Spleen (tissue), 11 donors: ENCODE measurements at regions not wholly inside any gene's neighbourhood (a gene's known extent, or its start where the extent isn't known, plus 50 kb on each side); places are given as distances from the start of the nearest gene placed in this dataset.

Experiments used
- DNase-seq: peaks from one replicate; pipeline ENCODE4 v3.0.0-alpha.2; 2020
- H3K27ac ChIP-seq, 8 donors: fragments of 200-600 bp; sonication (generic) in 7 of 8; 1 replicate in 4 of 8; 2 replicates in 4 of 8; pipeline versions ENCODE4 v1.5.0 to v1.8.0; 2016 to 2021; ENCODE audit warnings: inconsistent platforms in 4 of 8, mild to moderate bottlenecking in 4 of 8, moderate library complexity in 1 of 8
- H3K27me3 ChIP-seq, 7 donors: fragments of 200-600 bp; sonication (generic) in 6 of 7; replicated peaks in 1 of 7; 1 replicate in 4 of 7; 2 replicates in 3 of 7; pipeline versions ENCODE4 v1.5.0 to v1.8.0; 2016 to 2021; ENCODE audit warnings: inconsistent platforms in 3 of 7, mild to moderate bottlenecking in 1 of 7
- H3K36me3 ChIP-seq, 6 donors: fragments of 200-600 bp; sonication (generic) in 5 of 6; 1 replicate in 4 of 6; 2 replicates in 2 of 6; pipeline versions ENCODE4 v1.5.0 to v1.8.0; 2016 to 2021; ENCODE audit warnings: inconsistent platforms in 2 of 6
- H3K4me1 ChIP-seq, 6 donors: fragments of 200-600 bp; sonication (generic) in 5 of 6; 1 replicate in 3 of 6; 2 replicates in 3 of 6; pipeline versions ENCODE4 v1.5.0 to v1.8.0; 2016 to 2021; ENCODE audit warnings: inconsistent platforms in 3 of 6
- H3K4me3 ChIP-seq, 8 donors: fragments of 200-600 bp; sonication (generic) in 7 of 8; 1 replicate in 4 of 8; 2 replicates in 4 of 8; pipeline versions ENCODE4 v1.5.0 to v1.8.0; 2016 to 2021; ENCODE audit warnings: inconsistent platforms in 4 of 8, mild to moderate bottlenecking in 4 of 8, moderate library complexity in 2 of 8
- H3K9me3 ChIP-seq, 8 donors: fragments of 200-600 bp; sonication (generic) in 7 of 8; 1 replicate in 4 of 8; 2 replicates in 4 of 8; pipeline versions ENCODE4 v1.5.0 to v1.8.0; 2016 to 2021; ENCODE audit warnings: inconsistent platforms in 4 of 8
- CTCF ChIP-seq, 11 experiments: fragments of 200-600 bp in 7 of 11; fragments of 450-650 bp in 4 of 11; sonication (generic) in 4 of 11; IDR thresholded peaks in 8 of 11; conservative IDR thresholded peaks in 3 of 11; 1 replicate in 7 of 11; 2 replicates in 4 of 11; pipeline versions ENCODE4 v1.4.0 to v1.8.0; 2016 to 2021; ENCODE audit warnings: antibody characterized with exemption in 11 of 11, inconsistent platforms in 4 of 11, mild to moderate bottlenecking in 1 of 11
- POLR2A ChIP-seq, 3 donors: fragments of 450-650 bp; IDR thresholded peaks; one replicate each; pipeline ENCODE4 v1.5.1; 2017; ENCODE audit warnings: antibody characterized with exemption in 3 of 3, mild to moderate bottlenecking in 1 of 3
- POLR2AphosphoS5 ChIP-seq, 3 donors: sonication (generic); formaldehyde crosslinking; IDR thresholded peaks; one replicate each; pipeline ENCODE4 v1.5.1; 2017; ENCODE audit warnings: antibody characterized with exemption in 3 of 3
- WGBS, 5 donors: extraction: QIAGEN DNeasy Blood & Tissue Kit in 3 of 5; methylation state at CpG; one replicate each; pipeline versions ENCODE4 v1.1.5 to v1.1.7; 2013 to 2018; 5-methylcytosine and 5-hydroxymethylcytosine counted together
- intact Hi-C: fragments of 100-400 bp; cut with DNase I; formaldehyde crosslinking; loops from one replicate; pipeline ENCODE4 v1.15.0; 2023; ENCODE audit warnings: low total_unique reads
- donor health status: healthy with polysubstance abuse.
- donor health status: DM: no; HTN: no; CAD: no; lungs with moderate emphysema.
- donor health status: DM: no; HTN: no; CAD: no.
- donor health status: Bipolar disorder and iron deficiency.
- donor health status: healthy.
- donor health status: DM: no; HTN: no; CAD: no.
- donor health status: DM: yes; HTN: yes; CAD: no.

GRCh38 chr9:75623462-75623861 is 267.0 kb upstream of the PCSK5 start:
- intact Hi-C loops: no loop called here
- no peak for DNase-seq
- Histone ChIP-seq H3K4me1 (no peaks in the 10 kb centered on the region), H3K36me3 (no peaks in the 10 kb centered on the region), H3K27me3 (peaks cover 0 to 13% (median 0%) of the 10 kb centered on the region in 7 donors), H3K9me3 (no peaks in the 10 kb centered on the region), H3K27ac (no peak overlapping the region), H3K4me3 (no peak overlapping the region)
- TF ChIP-seq CTCF (IDR thresholded peaks at IDR 0.05 in 8 of 11, conservative IDR thresholded peaks at IDR 0.05 in 3 of 11): no peak
- TF ChIP-seq POLR2A (IDR thresholded peaks at IDR 0.05): no peak
- TF ChIP-seq POLR2AphosphoS5 (IDR thresholded peaks at IDR 0.05): no peak

- intact Hi-C loops: no loop called here
- H3K36me3 ChIP-seq: no peaks in the 10 kb centered on the region
- WGBS, 5 donors: 41 to 69% (median 57%) methylated on average over 2 of the region's 2 CpGs
- no peak for DNase-seq
- H3K4me3 ChIP-seq: no peak overlapping the region
- H3K9me3 ChIP-seq: no peaks in the 10 kb centered on the region
- TF ChIP-seq POLR2A (IDR thresholded peaks at IDR 0.05): no peak
- no peak for TF ChIP-seq POLR2AphosphoS5 (IDR thresholded peaks at IDR 0.05)
- TF ChIP-seq CTCF (IDR thresholded peaks at IDR 0.05 in 8 of 11, conservative IDR thresholded peaks at IDR 0.05 in 3 of 11): no peak
- H3K27ac ChIP-seq: peak overlapping the region in 3 of 8 donors; percentile 72 to 81 (median 74)
- peaks cover 0 to 13% (median 0%) of the 10 kb centered on the region in 7 donors for H3K27me3 ChIP-seq
- no peaks in the 10 kb centered on the region for H3K4me1 ChIP-seq
These were observed 265.5 kb upstream of the PCSK5 start for GRCh38 chr9:75624998-75625397.

- no peaks in the 10 kb centered on the region for H3K4me1 ChIP-seq
- TF ChIP-seq CTCF (IDR thresholded peaks at IDR 0.05 in 8 of 11, conservative IDR thresholded peaks at IDR 0.05 in 3 of 11) (no peak), POLR2A (IDR thresholded peaks at IDR 0.05) (no peak), POLR2AphosphoS5 (IDR thresholded peaks at IDR 0.05) (no peak)
- no peak overlapping the region for H3K4me3 ChIP-seq
- intact Hi-C loops: no loop called here
- H3K9me3 ChIP-seq: no peaks in the 10 kb centered on the region
- peak overlapping the region in 4 of 8 donors; percentile 45 to 81 (median 73) for H3K27ac ChIP-seq
- H3K36me3 ChIP-seq: no peaks in the 10 kb centered on the region
- H3K27me3 ChIP-seq: peaks cover 0 to 13% (median 0%) of the 10 kb centered on the region in 7 donors
- no peak for DNase-seq
- WGBS, 5 donors: 33 to 81% (median 47%) methylated on average over 1 of the region's 1 CpG
These were observed 263.6 kb upstream of the PCSK5 start for GRCh38 chr9:75626860-75627259.

- Histone ChIP-seq H3K36me3 (no peaks in the 10 kb centered on the region), H3K27me3 (peaks cover 0 to 13% (median 0%) of the 10 kb centered on the region in 7 donors), H3K9me3 (no peaks in the 10 kb centered on the region), H3K27ac (no peak overlapping the region), H3K4me3 (no peak overlapping the region), H3K4me1 (no peaks in the 10 kb centered on the region)
- TF ChIP-seq POLR2A (IDR thresholded peaks at IDR 0.05) (no peak), CTCF (IDR thresholded peaks at IDR 0.05 in 8 of 11, conservative IDR thresholded peaks at IDR 0.05 in 3 of 11) (no peak), POLR2AphosphoS5 (IDR thresholded peaks at IDR 0.05) (no peak)
- 55 to 69% (median 64%) methylated on average over 3 of the region's 3 CpGs for WGBS, 5 donors
- intact Hi-C loops: no loop called here
- DNase-seq: no peak
These were observed 261.5 kb upstream of the PCSK5 start for GRCh38 chr9:75628952-75629351.
